HCT116 (cell line): ENCODE measurements at regions not wholly inside any gene's neighbourhood (a gene's known extent, or its start where the extent isn't known, plus 50 kb on each side); places are given as distances from the start of the nearest gene placed in this dataset.
"Not testable (repeated sequence)": the region's sequence is repeated elsewhere in the genome, so short reads cannot be mapped to it uniquely, and the experiment has no call there.

Experiments used
- ATAC-seq: fragments of 200-7000 bp; cut with Tn5 transposase; 2 replicates; pipeline ENCODE4 v1.9.1; 2020; ENCODE audit warnings: mild to moderate bottlenecking, moderate library complexity
- BruUV-seq: library from RNA; stranded (reverse); fragments of 400-500 nt; replicated peaks from 2 replicates; lab custom pipeline; 2021; lab: Mats Ljungman, UMichigan
- CTCF ChIA-PET: fragments of 300-600 bp; sonication (Branson Sonifier 250); formaldehyde crosslinking; loops from one replicate; lab custom pipeline; 2021; ENCODE audit warnings: antibody characterized with exemption; lab: Charles Lee
- POLR2A ChIA-PET: fragments of 300-600, 350-600 bp; sonication (Branson Sonifier 250); formaldehyde crosslinking; loops from one replicate; lab custom pipeline; 2021; ENCODE audit warnings: antibody characterized with exemption; lab: Charles Lee
- RAD21 ChIA-PET, 2 experiments: fragments of 300-600 bp; sonication (Branson Sonifier 250); formaldehyde crosslinking; loops; one replicate each; lab custom pipeline; 2023; ENCODE audit warnings: low total read pairs in 2 of 2; ENCODE audit not compliant: uncharacterized antibody in 2 of 2, unreplicated experiment in 2 of 2, low non-redundant PET in 1 of 2; lab: Charles Lee
- DNase-seq: peaks from one replicate; pipeline ENCODE4 v3.0.0-alpha.2; 2010; ENCODE audit warnings: low read depth, low spot score
- H2AFZ ChIP-seq: fragments of 200-600 bp; shearing (Covaris generic), sonication (generic); 2 replicates; pipeline ENCODE4 v1.6.1; 2017; ENCODE audit warnings: low read depth, mixed run types, mixed read lengths, antibody characterized with exemption, low read length; ENCODE audit not compliant: poor library complexity, severe bottlenecking
- H3K27ac ChIP-seq: 2 replicates; pipeline ENCODE4 v1.5.1; 2012; ENCODE audit warnings: low read depth, low read length
- H3K27me3 ChIP-seq: fragments of 200-600 bp; sonication (generic); 2 replicates; pipeline ENCODE4 v1.6.1; 2016; ENCODE audit warnings: mixed run types, low read length, mixed read lengths; ENCODE audit not compliant: insufficient read depth
- H3K36me3 ChIP-seq, 2 experiments: fragments of 200-500 bp in 1 of 2; fragments of 200-600 bp in 1 of 2; sonication (Bioruptor generic) in 1 of 2; sonication (generic) in 1 of 2; 2 replicates each; pipeline versions ENCODE4 v1.5.1 to v1.6.1; 2014 to 2016; ENCODE audit warnings: low read length in 2 of 2, inconsistent platforms in 1 of 2, mixed read lengths in 1 of 2, mixed run types in 1 of 2; ENCODE audit not compliant: insufficient read depth in 2 of 2, control insufficient read depth in 1 of 2
- H3K4me1 ChIP-seq, 2 experiments: fragments of 200-600 bp in 1 of 2; sonication (generic) in 1 of 2; 2 replicates each; pipeline versions ENCODE4 v1.5.1 to v1.6.1; 2012 to 2017; ENCODE audit warnings: low read length in 2 of 2, inconsistent platforms in 1 of 2, mild to moderate bottlenecking in 1 of 2, mixed read lengths in 1 of 2, mixed run types in 1 of 2, moderate library complexity in 1 of 2; ENCODE audit not compliant: insufficient read depth in 2 of 2, control insufficient read depth in 1 of 2
- H3K4me2 ChIP-seq: fragments of 200-600 bp; sonication (generic); 2 replicates; pipeline ENCODE4 v1.6.1; 2017; ENCODE audit warnings: mixed run types, low read length, mixed read lengths
- H3K4me3 ChIP-seq, 2 experiments: fragments of 200-600 bp in 1 of 2; sonication (generic) in 1 of 2; replicated peaks in 1 of 2; 2 replicates each; pipeline ENCODE4 v1.5.1; 2011 to 2016; ENCODE audit warnings: low read length in 2 of 2, control low read depth in 1 of 2, low read depth in 1 of 2, mild to moderate bottlenecking in 1 of 2, mixed read lengths in 1 of 2, mixed run types in 1 of 2
- H3K79me2 ChIP-seq: fragments of 200-600 bp; sonication (generic); 2 replicates; pipeline ENCODE4 v1.6.1; 2017; ENCODE audit warnings: mild to moderate bottlenecking, mixed run types, low read length, moderate library complexity, mixed read lengths; ENCODE audit not compliant: insufficient read depth
- H3K9ac ChIP-seq: fragments of 200-600 bp; sonication (generic); 2 replicates; pipeline ENCODE4 v1.6.1; 2016; ENCODE audit warnings: low read length, mixed read lengths
- H3K9me2 ChIP-seq: fragments of 200-600 bp; sonication (generic), shearing (Covaris generic); 2 replicates; pipeline ENCODE4 v1.6.1; 2017; ENCODE audit warnings: mixed run types, mild to moderate bottlenecking, moderate library complexity; ENCODE audit not compliant: insufficient read depth
- H3K9me3 ChIP-seq, 2 experiments: fragments of 200-500 bp in 1 of 2; fragments of 200-600 bp in 1 of 2; sonication (Bioruptor generic) in 1 of 2; sonication (generic) in 1 of 2; 2 replicates each; pipeline ENCODE4 v1.6.1; 2014 to 2017; ENCODE audit warnings: low read length in 2 of 2, mixed read lengths in 2 of 2, inconsistent platforms in 1 of 2, low read depth in 1 of 2, mild to moderate bottlenecking in 1 of 2, mixed run types in 1 of 2, moderate library complexity in 1 of 2; ENCODE audit not compliant: control insufficient read depth in 1 of 2, insufficient read depth in 1 of 2
- H4K20me1 ChIP-seq: fragments of 200-600 bp; sonication (generic), shearing (Covaris generic); 2 replicates; pipeline ENCODE4 v1.6.1; 2017; ENCODE audit warnings: mixed run types, mild to moderate bottlenecking, moderate library complexity; ENCODE audit not compliant: insufficient read depth
- intact Hi-C: fragments of 100-400 bp; cut with micrococcal nuclease; formaldehyde crosslinking; loops from 2 replicates; pipeline ENCODE4 v1.10.0; 2022

DNA sequence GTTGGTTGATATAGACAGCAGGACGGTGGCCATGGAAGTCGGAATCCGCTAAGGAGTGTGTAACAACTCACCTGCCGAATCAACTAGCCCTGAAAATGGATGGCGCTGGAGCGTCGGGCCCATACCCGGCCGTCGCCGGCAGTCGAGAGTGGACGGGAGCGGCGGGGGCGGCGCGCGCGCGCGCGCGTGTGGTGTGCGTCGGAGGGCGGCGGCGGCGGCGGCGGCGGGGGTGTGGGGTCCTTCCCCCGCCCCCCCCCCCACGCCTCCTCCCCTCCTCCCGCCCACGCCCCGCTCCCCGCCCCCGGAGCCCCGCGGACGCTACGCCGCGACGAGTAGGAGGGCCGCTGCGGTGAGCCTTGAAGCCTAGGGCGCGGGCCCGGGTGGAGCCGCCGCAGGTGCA, 2078.3 kb upstream of the TPTE start:
- ATAC-seq, RAD21 ChIA-PET, H2AFZ ChIP-seq: not testable (repeated sequence)

DNA sequence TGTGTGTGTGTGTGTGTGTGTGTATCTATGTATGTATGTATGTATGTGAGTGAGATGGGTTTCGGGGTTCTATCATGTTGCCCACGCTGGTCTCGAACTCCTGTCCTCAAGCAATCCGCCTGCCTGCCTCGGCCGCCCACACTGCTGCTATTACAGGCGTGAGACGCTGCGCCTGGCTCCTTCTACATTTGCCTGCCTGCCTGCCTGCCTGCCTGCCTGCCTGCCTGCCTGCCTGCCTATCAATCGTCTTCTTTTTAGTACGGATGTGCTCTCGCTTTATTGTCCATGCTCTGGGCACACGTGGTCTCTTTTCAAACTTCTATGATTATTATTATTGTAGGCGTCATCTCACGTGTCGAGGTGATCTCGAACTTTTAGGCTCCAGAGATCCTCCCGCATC, 2071.6 kb upstream of the TPTE start:
- H3K79me2 ChIP-seq, H3K9me2 ChIP-seq, H3K4me2 ChIP-seq, POLR2A ChIA-PET, H3K9ac ChIP-seq, intact Hi-C loops, H3K27ac ChIP-seq, BruUV-seq, H3K36me3 ChIP-seq, H2AFZ ChIP-seq, H3K4me1 ChIP-seq, H3K9me3 ChIP-seq, H4K20me1 ChIP-seq, H3K27me3 ChIP-seq, RAD21 ChIA-PET, CTCF ChIA-PET, DNase-seq, H3K4me3 ChIP-seq, ATAC-seq: not testable (repeated sequence)

More for the DNA sequence above, 2078.3 kb upstream of the TPTE start:
- POLR2A ChIA-PET, H3K4me2 ChIP-seq, H3K9ac ChIP-seq, H3K27me3 ChIP-seq, intact Hi-C loops, H3K36me3 ChIP-seq, H3K27ac ChIP-seq, H3K9me2 ChIP-seq, H3K4me3 ChIP-seq, H3K9me3 ChIP-seq, DNase-seq, H4K20me1 ChIP-seq, H3K4me1 ChIP-seq, H3K79me2 ChIP-seq, BruUV-seq, CTCF ChIA-PET: not testable (repeated sequence)

DNA sequence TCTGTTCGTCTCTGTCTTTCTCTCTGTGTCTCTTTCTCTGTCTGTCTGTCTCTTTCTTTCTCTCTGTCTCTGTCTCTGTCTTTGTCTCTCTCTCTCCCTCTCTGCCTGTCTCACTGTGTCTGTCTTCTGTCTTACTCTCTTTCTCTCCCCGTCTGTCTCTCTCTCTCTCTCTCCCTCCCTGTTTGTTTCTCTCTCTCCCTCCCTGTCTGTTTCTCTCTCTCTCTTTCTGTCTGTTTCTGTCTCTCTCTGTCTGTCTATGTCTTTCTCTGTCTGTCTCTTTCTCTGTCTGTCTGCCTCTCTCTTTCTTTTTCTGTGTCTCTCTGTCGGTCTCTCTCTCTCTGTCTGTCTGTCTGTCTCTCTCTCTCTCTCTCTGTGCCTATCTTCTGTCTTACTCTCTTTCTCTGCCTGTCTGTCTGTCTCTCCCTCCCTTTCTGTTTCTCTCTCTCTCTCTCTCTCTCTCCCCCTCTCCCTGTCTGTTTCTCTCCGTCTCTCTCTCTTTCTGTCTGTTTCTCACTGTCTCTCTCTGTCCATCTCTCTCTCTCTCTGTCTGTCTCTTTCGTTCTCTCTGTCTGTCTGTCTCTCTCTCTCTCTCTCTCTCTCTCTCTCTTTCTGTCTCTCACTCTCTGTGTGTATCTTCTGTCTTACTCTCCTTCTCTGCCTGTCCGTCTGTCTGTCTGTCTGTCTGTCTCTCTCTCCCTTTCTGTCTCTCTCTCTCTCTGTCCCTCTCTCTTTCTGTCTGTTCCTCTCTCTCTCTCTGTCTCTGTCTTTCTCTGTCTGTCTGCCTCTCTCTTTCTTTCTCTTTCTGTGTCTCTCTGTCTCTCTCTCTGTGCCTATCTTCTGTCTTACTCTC, 2065.9 kb upstream of the TPTE start:
- RAD21 ChIA-PET, H3K4me2 ChIP-seq, H3K9me3 ChIP-seq, intact Hi-C loops, H4K20me1 ChIP-seq, POLR2A ChIA-PET, H3K9ac ChIP-seq, DNase-seq, H3K36me3 ChIP-seq, BruUV-seq, H3K79me2 ChIP-seq, H3K4me1 ChIP-seq, H3K27ac ChIP-seq, H3K27me3 ChIP-seq, H2AFZ ChIP-seq, CTCF ChIA-PET, H3K4me3 ChIP-seq, H3K9me2 ChIP-seq: not testable (repeated sequence)
- ATAC-seq, result peak; percentile 75

DNA sequence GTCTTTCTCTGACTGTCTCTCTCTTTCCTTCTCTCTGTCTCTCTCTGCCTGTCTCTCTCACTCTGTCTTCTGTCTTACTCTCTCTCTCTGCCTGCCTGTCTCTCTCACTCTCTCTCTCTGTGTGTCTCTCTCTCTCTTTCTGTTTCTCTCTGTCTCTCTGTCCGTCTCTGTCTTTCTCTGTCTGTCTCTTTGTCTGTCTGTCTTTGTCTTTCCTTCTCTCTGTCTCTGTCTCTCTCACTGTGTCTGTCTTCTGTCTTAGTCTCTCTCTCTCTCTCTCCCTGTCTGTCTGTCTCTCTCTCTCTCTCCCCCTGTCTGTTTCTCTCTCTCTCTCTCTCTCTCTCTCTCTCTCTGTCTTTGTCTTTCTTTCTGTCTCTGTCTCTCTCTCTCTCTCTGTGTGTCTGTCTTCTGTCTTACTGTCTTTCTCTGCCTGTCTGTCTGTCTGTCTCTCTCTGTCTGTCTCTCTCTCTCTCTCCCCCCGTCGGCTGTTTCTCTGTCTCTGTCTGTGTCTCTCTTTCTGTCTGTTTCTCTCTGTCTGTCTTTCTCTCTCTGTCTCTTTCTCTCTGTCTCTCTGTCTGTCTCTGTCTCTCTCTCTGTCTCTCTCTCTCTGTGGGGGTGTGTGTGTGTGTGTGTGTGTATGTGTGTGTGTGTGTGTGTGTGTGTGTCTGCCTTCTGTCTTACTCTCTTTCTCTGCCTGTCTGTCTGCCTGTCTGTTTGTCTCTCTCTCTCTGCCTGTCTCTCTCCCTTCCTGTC, 2056.8 kb upstream of the TPTE start:
- H3K79me2 ChIP-seq, H3K4me3 ChIP-seq, H3K36me3 ChIP-seq, H3K27ac ChIP-seq, H3K9me3 ChIP-seq, POLR2A ChIA-PET, RAD21 ChIA-PET, intact Hi-C loops, H4K20me1 ChIP-seq, H3K4me2 ChIP-seq, H2AFZ ChIP-seq, H3K27me3 ChIP-seq, DNase-seq, H3K4me1 ChIP-seq, BruUV-seq, H3K9me2 ChIP-seq, CTCF ChIA-PET, H3K9ac ChIP-seq: not testable (repeated sequence)
- peak; percentile 85 for ATAC-seq
